ENCODE measurements at regions not wholly inside any gene's neighbourhood (a gene's known extent, or its start where the extent isn't known, plus 50 kb on each side); places are given as distances from the start of the nearest gene placed in this dataset.

- TF ChIP-seq CTCF (conservative IDR thresholded peaks at IDR 0.05 in 1 of 2, IDR thresholded peaks at IDR 0.05 in 1 of 2; ENCODE audit: extremely low read depth in 1 of 2, insufficient read depth in 1 of 2, low read depth in 1 of 2, low read length in 2 of 2) (no peak), EZH2 (IDR thresholded peaks at IDR 0.05; ENCODE audit: borderline replicate concordance, low read length) (no peak)
These were observed 51.1 kb downstream of the SHANK2 start for GRCh38 chr11:71201231-71201630.
